Esophagus mucosa (tissue), 1 donor: ENCODE measurements at regions not wholly inside any gene's neighbourhood (a gene's known extent, or its start where the extent isn't known, plus 50 kb on each side); places are given as distances from the start of the nearest gene placed in this dataset.
A peak's percentile ranks its signal among the peaks of the same experiment; 100 is the strongest.

Source experiments
- ATAC-seq: fragments of 200-7000 bp; cut with Tn5 transposase; one replicate; pipeline ENCODE4 v1.9.1; 2020
- donor health status: DM: yes; HTN: yes; CAD: no.

DNA sequence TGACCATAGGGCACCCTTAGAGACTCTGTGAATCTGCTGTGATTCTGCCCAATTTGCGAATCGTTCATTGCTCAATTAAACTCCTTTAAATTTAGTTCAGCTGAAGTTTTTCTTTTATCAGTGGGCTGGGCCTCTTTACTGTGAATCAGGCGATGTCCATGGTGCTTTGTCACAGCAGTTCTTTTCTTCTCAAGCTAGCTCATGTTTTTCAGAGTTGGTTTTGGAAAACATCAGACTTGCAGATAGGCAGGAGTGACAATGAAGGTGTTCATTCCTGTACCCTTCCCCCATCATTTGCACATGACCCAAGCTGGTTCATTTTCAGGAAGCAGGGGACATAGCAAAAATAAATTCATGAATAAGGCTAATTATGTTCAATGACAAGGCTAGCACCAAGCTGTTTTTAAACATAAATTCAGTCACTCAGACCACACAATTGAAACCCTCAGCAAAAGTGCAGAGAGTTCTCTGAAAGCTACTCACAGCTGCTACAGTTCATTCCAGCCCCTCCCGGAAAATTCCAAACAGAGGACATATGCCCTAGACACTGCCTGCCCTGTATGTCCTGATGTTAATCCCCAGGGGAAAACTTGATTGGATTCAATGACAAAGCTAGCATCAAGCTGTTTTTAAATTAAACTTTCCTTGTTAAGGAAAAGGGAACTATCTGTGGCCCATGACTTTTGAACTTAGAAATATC lies 383.3 kb downstream of the C12orf75 start:
- ATAC-seq = no peak

- ATAC-seq = no peak
Measured at GRCh38 chr12:105716621-105717020, 386.1 kb downstream of the C12orf75 start.

DNA sequence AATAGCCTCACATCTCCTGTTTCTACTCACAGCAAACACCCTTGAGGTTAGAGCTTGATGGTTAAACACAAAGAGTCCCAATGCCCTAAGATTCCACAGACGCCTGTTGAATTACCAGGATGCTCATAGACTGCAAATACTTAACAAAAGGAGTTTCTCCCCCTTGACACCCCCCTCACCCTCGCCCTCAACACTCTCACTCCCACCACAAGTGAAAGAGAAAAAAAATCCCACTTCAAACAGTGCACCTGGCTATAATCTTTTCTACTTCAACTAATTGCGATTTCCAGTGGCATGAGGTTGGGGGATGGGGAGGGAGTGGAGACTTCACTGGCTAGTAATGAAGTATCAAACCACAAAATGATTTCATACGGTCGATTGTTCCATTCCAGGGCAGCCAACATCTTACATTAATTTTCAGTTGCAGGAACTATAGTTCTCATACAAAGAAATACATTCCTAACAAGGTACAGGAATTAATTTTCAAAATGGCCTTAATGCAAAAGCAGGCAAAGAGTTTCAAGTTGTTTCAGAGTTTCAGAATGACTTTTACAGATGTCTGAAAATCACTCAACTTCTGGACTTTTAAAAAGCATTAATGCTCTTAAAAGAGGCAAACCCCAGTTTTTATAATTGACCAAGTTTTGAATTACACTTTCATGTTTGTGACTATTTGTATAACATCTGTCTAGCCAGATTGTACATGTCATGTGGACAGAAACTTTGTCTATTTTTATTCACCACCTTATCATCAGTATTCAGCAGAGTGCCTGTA lies 390.7 kb downstream of the C12orf75 start:
- ATAC-seq = no peak

DNA sequence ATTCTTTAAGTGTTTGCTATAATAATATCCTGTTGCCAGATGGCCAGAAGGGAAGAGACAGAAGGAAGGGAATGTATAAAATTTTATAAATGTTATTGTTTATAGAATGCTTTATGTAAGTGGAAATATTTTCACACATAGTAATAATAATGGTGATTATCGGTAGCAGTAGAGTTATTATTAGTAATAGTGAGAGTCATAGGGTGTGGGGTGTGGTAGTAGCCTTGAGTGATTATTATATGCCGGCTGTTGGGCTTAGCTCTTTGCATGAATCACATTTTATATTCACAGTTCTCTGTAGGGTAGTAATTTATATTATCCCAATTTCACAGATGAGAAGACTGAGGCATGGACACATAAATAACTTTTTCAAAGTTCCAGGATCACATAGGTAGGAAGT lies 391.4 kb downstream of the C12orf75 start:
- ATAC-seq = no peak

DNA sequence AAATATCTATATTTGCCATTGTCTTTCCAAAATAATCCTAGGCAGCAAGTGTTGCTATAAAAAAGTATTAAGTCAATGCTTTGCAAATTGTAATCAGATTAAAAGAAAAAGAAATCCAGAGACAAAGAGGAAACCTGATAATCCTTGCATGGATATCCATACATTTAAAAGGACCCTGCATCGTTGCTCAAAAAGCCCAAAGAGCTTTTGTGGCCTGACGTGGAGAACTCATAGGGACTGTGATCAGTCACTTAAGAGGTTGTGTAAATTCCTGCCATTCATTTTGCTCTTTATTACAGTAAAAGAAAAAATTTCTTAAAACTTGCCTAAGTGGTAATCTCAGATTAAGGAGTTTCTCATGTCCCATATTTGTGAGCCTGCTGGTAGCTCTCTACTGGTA lies 392.6 kb downstream of the C12orf75 start:
- no peak for ATAC-seq

DNA sequence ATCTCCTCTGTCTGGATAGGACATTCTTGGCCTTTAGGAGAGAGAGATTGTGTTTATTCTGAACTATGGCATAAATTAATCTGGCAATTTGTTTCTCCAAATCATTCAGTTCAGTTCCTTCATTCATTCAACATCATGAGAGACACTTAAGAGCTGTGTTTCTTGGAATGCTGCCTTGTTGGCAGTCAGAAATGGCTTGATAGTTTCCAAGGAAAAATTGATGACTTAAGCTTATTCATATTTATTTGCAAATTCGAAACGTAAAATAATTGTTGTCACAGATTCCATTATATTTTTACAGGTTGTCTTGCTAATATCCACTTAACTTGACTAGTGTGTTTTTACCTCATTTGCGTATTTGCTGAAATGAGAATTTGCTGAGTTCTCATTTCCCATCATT lies 393.0 kb downstream of the C12orf75 start:
- ATAC-seq = no peak

DNA sequence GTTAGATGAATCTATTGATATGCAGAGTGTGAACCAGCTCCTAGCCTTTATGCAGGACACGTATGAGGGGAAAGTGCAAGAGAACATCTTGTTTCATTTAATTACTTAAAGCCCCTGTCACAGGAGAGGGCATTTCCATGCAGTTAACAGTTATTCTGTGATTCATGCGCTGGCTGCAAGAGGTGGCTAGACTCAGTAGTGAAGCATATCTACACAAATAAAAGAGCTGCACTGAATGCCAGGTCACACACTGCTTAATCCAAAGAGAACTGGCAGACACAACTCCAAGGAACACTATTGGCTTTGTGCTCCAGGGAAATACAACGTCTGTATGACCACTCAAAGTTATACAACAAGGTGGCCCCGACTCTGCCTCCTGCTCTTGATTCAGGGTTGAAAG lies 394.1 kb downstream of the C12orf75 start:
- no peak for ATAC-seq

DNA sequence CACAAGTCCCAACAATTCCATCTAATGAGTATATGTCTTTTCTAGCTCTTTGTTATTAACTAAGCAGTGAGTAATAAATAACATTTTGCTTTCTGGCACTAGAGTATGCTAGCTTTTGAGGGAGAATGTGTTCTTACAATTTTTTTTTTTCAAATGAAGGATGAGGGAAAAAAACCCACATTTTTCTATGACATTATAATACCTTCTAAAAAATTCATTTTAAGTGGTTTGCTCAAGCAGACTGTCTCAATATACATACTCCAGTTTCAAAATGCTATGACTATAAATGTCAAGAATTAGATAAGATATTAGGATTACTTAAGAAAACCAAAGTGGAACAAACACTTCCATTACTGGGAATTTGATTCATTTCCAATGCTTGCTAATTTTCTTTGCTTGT lies 394.6 kb downstream of the C12orf75 start:
- no peak for ATAC-seq

DNA sequence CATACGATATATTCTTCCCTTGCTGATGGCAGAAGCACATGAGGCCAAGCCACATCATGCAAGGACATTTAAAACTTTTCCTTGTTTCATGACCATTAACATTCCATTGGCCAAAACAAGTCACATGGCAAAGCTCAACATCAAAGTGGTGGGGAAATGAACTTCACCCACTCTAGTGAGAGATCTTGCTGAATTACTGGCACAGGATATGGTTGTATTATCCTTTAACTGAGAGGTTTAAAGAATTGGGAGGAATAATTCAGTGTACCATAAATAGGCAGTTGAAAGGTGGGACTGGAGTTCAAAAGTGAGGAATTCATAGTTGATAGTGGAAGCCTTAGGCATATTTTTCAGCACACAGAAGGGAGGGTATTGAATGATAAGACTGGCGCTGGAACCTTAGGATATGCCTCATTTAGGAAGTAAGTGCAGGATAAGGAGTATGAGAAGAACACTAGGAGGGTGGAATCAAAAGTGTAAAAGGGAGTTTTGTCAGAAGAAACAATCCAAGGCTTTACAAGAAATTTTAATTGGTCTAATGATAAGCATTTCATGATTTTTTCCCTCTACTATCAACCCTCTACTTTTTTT lies 398.8 kb downstream of the C12orf75 start:
- no peak for ATAC-seq

DNA sequence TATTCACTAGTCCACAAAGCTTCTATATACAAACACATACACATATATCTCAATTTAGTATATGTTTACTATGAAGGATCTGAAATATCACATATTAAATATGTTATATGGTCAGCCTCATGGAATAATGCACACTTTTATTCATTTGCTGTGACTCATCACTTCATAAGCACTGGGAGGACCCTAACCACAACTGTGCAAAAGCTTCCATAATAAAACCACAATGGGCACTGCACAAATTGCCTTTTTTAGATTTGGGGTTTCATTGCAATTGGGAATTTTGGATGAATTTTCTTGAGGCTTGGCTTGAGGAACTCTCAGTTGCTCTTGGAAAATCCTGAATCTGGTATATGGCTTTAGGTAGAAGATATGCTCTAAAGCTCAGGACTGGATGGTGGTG lies 399.4 kb downstream of the C12orf75 start:
- ATAC-seq = no peak

DNA sequence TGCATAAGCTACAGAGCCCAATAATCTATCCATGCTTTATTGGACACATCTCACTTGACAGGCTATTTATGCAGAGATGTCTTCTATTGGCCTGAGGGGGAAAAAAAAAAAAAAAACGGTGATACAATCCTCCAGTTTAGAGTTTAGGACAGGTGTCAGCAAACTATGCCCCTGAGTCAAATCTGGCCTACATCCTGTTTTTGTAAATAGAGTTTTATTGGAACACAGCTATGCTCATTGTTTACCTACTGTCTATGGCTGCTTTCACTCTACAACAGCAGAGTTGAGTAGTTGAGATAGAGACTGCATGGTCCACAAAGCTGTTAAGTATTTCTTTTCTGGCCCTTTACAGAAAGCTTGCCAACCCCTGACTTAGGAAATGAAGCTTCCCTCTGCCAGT lies 403.1 kb downstream of the C12orf75 start:
- ATAC-seq = no peak

- no peak for ATAC-seq
Measured at GRCh38 chr12:105736498-105736897, 402.3 kb downstream of the NUAK1 start.

DNA sequence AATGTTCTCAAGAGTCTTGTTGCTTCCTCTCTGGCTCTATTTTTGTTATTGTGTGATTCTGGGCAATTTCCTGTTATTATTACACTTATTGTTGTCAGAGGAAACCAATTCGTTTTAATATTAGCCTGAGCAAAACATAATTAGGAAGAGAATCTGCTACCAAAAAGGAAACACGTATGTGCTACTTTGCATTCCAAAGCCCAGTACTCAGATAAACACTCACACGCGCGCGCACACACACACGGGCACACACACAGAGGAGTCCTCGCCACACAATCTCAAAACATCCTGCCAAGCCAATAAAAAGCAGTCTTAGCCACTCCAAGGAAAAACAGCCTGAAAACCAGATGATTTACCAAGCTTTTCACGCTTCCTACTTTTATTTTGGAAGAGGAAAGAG lies 400.7 kb downstream of the NUAK1 start:
- no peak for ATAC-seq

- ATAC-seq = no peak
Measured at GRCh38 chr12:105740369-105740768, 398.4 kb downstream of the NUAK1 start.

GRCh38 chr12:105740970-105741725 lies 397.6 kb downstream of the NUAK1 start:
- ATAC-seq = no peak

DNA sequence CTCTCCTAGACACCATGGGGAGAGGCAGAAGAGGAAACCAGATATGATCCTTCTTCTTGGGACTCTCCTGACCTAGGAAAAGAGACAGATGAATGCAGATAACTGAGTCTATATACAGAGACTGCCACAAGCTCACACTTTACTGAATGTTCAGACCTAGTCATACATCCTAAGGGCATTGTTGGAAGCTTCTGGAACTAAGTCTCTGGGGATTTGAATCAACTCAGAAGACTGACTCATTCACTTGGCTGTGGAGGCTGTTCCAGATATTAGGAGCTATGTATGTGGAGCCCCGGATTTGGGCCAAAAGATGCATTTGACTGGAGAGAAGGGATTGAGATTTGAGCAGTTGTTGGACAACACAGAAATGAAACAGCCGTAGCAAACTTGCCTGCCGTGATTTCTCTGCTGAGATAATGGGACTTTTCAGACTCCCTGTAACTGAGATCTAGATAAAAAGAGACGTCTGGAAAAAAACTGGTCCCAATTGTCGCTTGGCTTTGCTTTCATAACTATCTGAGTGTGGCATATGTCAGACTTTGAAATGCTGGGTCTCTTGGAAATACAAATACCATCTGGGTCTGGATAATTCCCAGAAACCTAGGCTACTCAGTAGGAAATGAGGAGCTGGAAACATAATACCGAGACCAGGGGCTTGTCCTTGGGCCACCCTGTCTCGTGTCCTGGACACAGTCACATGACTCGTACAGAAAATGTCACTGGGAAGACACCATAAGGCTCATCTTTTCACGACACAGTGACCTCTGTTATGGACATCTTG lies 396.8 kb downstream of the NUAK1 start:
- ATAC-seq = peak; percentile 91

GRCh38 chr12:105742567-105742874 lies 396.2 kb downstream of the NUAK1 start:
- no peak for ATAC-seq

DNA sequence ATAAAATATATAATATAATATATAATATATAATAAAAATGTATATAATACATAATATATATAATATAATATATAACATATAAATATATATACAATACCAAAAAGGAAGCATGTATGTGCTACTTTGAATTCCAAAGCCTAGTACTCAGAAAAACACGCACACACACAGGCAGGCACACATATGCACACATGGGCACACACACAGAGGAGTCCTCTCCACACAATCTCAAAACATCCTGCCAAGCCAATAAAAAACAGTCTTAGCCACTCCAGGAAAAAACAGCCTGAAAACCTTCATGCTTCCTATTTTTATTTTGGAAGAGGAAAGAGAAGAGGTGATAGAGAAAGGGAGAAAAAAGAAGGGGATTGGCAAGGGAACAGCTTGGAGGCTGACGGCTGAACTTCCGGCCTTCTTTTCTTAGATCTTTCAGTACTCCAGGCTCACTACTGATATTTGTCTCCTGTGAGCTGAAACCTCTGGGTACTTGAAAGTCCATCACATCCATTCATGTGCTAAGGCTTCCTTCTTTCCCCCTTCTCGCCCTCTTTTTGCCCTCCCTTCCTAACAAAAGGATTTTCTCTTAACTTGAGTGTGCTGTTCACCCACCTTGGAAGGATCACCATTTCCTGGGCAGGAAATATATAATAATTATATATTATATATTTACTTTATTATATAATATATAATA lies 394.2 kb downstream of the NUAK1 start:
- ATAC-seq = no peak

GRCh38 chr12:105745811-105746210 lies 392.9 kb downstream of the NUAK1 start:
- ATAC-seq = no peak

DNA sequence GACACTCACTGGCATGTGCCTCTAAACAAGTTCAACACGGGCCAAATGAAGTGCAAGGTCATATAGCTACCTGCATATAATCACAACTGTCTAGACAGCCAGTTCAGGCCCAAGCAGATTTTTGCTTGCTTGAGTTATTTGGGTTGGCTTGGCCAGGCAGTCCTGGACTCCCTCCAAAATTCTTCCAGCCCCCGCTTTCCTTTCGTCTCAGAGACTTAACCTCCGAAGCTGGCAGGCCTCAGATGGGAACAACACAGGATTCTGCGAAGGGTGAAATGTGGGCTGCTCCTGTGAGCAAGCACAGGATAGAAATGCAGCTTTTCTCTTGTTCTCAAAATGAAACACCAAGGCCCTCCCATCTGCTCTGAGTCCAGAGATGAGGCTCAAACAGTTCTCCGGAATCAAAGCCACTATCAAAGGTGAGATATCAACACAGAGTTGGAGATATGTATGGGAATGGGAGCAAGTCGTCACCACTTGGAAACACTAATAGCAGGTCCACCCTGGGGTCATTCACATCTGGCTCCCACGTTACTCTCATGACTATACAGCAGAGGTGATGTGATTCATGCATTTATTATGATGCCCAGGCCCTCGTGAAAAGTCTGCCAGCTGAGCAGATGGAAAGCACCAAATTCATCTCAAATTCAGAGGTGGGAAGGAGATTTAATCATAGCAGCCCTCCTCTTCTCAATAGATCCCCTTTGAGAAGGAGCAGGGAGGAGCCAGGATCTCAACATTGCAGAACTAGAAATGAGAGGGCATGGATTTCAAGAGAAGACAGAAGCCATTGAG lies 389.8 kb downstream of the NUAK1 start:
- ATAC-seq = no peak

DNA sequence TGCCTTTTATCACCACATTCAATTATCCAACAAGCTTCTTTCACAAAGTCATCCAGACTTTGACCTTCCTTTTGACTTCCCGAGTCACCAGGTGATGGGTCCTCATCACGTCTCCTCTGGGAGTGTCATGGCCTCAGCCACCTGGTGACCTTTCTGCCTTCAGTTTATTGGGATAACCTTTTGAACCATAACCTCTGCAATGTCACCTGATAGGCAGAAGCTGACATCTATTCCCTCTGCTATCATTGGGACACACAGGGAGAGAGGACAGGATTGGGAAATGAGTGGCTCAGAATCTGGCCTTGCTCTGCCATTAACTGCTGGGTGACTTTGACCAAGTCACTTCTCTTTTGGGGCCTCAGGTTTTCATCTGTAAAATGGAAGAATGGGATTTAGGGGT lies 388.7 kb downstream of the NUAK1 start:
- no peak for ATAC-seq
